ENCODE measurements at regions not wholly inside any gene's neighbourhood (a gene's known extent, or its start where the extent isn't known, plus 50 kb on each side); places are given as distances from the start of the nearest gene placed in this dataset.

- TF ChIP-seq CTCF (IDR thresholded peaks at IDR 0.05) (no peak), POLR2A (IDR thresholded peaks at IDR 0.05) (no peak), EP300 (IDR thresholded peaks at IDR 0.05) (no peak)
These were observed 73.8 kb downstream of the OAT start for GRCh38 chr10:124344931-124345330.
